AG10803 (cell line): ENCODE measurements at regions not wholly inside any gene's neighbourhood (a gene's known extent, or its start where the extent isn't known, plus 50 kb on each side); places are given as distances from the start of the nearest gene placed in this dataset.
"Not testable (repeated sequence)": the region's sequence is repeated elsewhere in the genome, so short reads cannot be mapped to it uniquely, and the experiment has no call there.

Experiments used
- DNase-seq: peaks from one replicate; pipeline ENCODE4 v3.0.0; 2010; ENCODE audit warnings: low read depth
- H3K4me3 ChIP-seq: 2 replicates; pipeline ENCODE4 v1.5.1; 2011; ENCODE audit warnings: mild to moderate bottlenecking, low read length, control low read depth
- CTCF ChIP-seq: conservative IDR thresholded peaks from 2 replicates; pipeline ENCODE4 v1.5.1; 2011; ENCODE audit warnings: mild to moderate bottlenecking, low read length, control low read depth, inconsistent platforms

- no peak overlapping the region for H3K4me3 ChIP-seq
- no peak for TF ChIP-seq CTCF
- DNase-seq, result no peak
Observed at GRCh38 chr6:141878686-141879085, 254.0 kb upstream of the GJE1 start.

- DNase-seq, result no peak
Observed at GRCh38 chr6:141877275-141877983, 255.3 kb upstream of the GJE1 start.

GRCh38 chr6:141874930-141875602, 257.7 kb upstream of the GJE1 start:
- peak overlapping the region; percentile 12; the same call in 1 of the 2 replicates for H3K4me3 ChIP-seq
- DNase-seq, result peak; percentile 73

More at GRCh38 chr6:141877275-141877983, 255.3 kb upstream of the GJE1 start:
- H3K4me3 ChIP-seq, result no peak overlapping the region
- no peak for TF ChIP-seq CTCF

GRCh38 chr6:141869509-141869908, 263.2 kb upstream of the GJE1 start:
- DNase-seq, H3K4me3 ChIP-seq: not testable (repeated sequence)

More at GRCh38 chr6:141874930-141875602, 257.7 kb upstream of the GJE1 start:
- TF ChIP-seq CTCF, result no peak

- no peak for TF ChIP-seq CTCF
- DNase-seq, result no peak
- no peak overlapping the region for H3K4me3 ChIP-seq
Observed at GRCh38 chr6:141867767-141868166, 265.0 kb upstream of the GJE1 start.

GRCh38 chr6:141866731-141867497, 265.8 kb upstream of the GJE1 start:
- no peak overlapping the region for H3K4me3 ChIP-seq
- no peak for TF ChIP-seq CTCF
- DNase-seq, result no peak

- DNase-seq, result no peak
- no peak for TF ChIP-seq CTCF
- no peak overlapping the region for H3K4me3 ChIP-seq
Observed at GRCh38 chr6:141851063-141851462, 281.7 kb upstream of the GJE1 start.
